ENCODE measurements at regions not wholly inside any gene's neighbourhood (a gene's known extent, or its start where the extent isn't known, plus 50 kb on each side); places are given as distances from the start of the nearest gene placed in this dataset.
A peak's percentile ranks its signal among the peaks of the same experiment; 100 is the strongest.

DNA sequence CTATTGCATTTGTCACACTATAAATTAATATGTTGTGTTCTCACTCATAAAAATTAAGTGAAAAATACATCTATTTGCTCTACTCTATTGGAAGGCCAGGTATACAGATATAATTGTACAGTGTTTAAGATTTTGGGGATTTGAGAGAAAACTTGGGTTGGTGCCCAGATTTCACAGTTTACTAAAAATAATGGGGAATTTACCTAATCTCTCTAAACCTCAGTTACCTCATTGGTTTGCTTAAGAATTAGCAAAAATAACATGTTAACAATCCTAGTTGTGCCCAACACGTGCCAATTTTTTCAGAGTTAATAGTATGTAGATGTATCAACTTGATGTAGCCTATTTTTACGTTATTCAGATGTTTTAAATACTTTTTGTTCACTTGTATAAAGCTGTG lies 1495.3 kb upstream of the PCDH7 start:
- no peak for TF ChIP-seq ZFX (IDR thresholded peaks at IDR 0.05; ENCODE audit: borderline replicate concordance)
- TF ChIP-seq, protein P1, sequence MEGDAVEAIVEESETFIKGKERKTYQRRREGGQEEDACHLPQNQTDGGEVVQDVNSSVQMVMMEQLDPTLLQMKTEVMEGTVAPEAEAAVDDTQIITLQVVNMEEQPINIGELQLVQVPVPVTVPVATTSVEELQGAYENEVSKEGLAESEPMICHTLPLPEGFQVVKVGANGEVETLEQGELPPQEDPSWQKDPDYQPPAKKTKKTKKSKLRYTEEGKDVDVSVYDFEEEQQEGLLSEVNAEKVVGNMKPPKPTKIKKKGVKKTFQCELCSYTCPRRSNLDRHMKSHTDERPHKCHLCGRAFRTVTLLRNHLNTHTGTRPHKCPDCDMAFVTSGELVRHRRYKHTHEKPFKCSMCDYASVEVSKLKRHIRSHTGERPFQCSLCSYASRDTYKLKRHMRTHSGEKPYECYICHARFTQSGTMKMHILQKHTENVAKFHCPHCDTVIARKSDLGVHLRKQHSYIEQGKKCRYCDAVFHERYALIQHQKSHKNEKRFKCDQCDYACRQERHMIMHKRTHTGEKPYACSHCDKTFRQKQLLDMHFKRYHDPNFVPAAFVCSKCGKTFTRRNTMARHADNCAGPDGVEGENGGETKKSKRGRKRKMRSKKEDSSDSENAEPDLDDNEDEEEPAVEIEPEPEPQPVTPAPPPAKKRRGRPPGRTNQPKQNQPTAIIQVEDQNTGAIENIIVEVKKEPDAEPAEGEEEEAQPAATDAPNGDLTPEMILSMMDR (IDR thresholded peaks at IDR 0.05), result no peak
- no peak overlapping the region for H3K27ac ChIP-seq

DNA sequence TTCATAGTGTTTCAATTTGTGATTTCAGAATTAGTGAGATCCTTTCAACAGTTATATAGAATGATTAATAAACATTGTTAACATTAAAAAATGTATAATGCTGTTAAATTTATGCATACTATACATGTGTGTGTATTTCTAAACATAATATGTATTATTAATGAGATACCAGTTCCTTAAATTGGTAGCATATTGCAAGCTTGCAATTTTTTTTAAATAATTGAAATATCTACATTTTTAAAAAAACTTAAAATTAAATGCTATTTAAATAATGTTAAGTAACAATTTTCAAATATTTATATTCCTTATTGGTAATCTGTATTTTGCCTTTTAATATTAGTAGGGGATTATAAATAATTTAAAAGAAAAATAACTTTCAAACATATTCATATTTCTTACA lies 1479.5 kb upstream of the PCDH7 start:
- no peak for TF ChIP-seq ZFX (IDR thresholded peaks at IDR 0.05; ENCODE audit: borderline replicate concordance)
- TF ChIP-seq, protein P1 (IDR thresholded peaks at IDR 0.05), result no peak
- no peak overlapping the region for H3K27ac ChIP-seq

DNA sequence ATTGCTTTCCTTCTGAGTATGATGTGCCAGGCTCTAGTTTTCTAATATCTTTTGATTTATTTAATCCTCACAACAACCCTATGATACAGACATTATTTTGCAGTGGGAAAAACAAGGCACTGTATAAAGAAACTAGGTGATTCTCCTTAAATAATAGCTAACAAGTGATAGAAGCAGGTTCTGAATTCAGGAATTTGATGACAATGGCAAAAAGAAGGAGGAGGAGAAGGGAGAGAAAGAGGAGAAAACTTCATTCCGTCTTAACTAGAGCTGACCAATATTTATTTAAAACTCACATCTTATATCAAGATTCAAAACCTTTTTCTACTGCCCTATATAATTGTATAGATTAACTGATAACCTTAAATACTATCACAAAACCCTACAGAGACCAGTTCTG lies 1477.1 kb upstream of the PCDH7 start:
- no peak overlapping the region for H3K27ac ChIP-seq
- TF ChIP-seq, protein P1 (IDR thresholded peaks at IDR 0.05), result no peak
- TF ChIP-seq ZFX (IDR thresholded peaks at IDR 0.05; ENCODE audit: borderline replicate concordance), result no peak

DNA sequence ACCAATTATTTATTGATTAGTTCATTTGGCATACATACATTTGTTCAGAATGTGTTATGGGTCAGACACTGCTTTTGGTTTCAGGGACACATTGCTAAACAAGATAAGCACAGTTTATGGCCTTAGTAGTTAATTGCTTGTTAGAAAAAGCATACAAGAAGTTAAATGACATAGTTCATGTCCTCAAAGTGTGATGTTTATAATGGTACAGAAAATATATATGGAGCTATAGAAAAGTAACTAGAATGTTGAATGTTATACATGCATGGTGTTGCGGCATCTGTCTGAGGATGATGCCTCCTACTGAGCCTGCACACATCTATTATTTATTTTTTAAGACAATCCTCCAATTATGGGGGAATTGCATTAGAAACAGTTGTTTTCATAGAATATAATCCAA lies 1476.3 kb upstream of the PCDH7 start:
- TF ChIP-seq ZFX (IDR thresholded peaks at IDR 0.05; ENCODE audit: borderline replicate concordance), result no peak
- TF ChIP-seq, protein P1 (IDR thresholded peaks at IDR 0.05), result no peak
- H3K27ac ChIP-seq, result no peak overlapping the region

DNA sequence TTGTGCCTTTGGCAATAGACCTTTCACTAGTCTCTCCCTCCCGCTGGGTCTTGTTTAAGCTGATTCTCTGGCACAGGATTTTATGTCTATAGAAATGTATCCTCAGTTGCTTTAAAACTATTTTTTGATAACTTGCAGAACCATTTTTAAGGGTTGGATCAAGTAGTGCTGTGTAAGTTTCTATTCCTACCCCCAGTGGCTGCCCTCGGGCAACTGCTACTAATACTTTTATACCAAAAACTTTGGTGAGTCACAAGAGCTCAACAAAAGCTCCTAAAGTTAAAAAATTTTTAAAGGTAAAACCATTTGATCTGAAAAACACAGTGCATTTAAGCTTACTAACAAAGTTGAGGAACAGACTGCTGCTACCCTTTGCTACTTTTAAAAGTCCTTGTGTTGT lies 1460.6 kb upstream of the PCDH7 start:
- TF ChIP-seq, protein P1 (IDR thresholded peaks at IDR 0.05), result no peak
- TF ChIP-seq ZFX (IDR thresholded peaks at IDR 0.05; ENCODE audit: borderline replicate concordance), result no peak
- no peak overlapping the region for H3K27ac ChIP-seq

DNA sequence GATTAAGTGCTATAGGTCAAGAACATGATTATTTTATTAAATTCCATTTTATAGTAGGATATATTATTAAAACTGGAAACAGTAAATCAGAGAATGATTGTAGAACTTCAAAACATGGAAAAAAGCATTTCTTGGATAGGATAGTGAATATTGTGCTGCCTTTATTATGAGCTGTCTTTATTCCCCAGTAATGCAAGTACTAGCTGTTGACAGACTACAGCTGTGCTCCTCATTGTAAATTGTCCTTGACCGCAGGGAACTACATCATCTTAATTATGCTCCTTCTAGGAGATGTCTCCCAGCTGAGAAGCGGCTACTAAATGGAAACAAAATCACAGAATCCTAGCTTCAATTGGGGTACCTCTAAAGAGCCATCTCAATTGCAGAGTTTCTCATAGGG lies 1457.2 kb upstream of the PCDH7 start:
- no peak overlapping the region for H3K27ac ChIP-seq
- TF ChIP-seq, protein P1 (IDR thresholded peaks at IDR 0.05), result no peak

DNA sequence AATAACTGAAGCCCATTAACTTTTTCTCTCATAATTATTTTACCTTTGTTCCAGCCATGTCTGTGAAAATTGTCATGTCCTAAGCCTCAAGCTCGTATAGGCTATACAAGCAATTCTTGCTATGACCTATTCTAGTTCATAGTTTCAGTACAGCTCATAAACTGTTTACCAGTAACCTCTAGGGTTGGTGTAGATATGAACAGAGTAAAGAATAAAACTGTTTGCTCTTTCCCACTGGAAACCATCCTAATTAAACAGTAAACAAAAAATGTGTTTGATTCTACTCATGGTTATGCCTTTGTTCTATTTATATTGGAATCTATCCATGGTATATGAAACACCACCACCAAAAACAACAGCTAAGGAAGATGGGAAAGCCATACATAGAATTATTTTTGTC lies 1444.0 kb upstream of the PCDH7 start:
- H3K27ac ChIP-seq, result peak overlapping the region; percentile 73
- TF ChIP-seq, protein P1 (IDR thresholded peaks at IDR 0.05), result no peak
- TF ChIP-seq ZFX (IDR thresholded peaks at IDR 0.05; ENCODE audit: borderline replicate concordance), result no peak
